Head of caudate nucleus (tissue), 42 donors: ENCODE measurements at regions not wholly inside any gene's neighbourhood (a gene's known extent, or its start where the extent isn't known, plus 50 kb on each side); places are given as distances from the start of the nearest gene placed in this dataset.

Source experiments
- DNase-seq, 42 donors: peaks; one replicate each; pipeline versions ENCODE4 v3.0.0 to v3.0.0-alpha.2; 2020 to 2021; ENCODE audit warnings: mixed read lengths in 7 of 42
- intact Hi-C: fragments of 100-400 bp; cut with DNase I; formaldehyde crosslinking; loops from one replicate; pipeline ENCODE4 v1.15.0; 2022

GRCh38 chr4:178296669-178297068, 854.4 kb upstream of the AGA start:
- intact Hi-C loops, result no loop called here
- DNase-seq, result no peak

GRCh38 chr4:178306565-178306964, 864.3 kb upstream of the AGA start:
- peak in 5 of 42 donors; percentile 3 to 38 (median 5) for DNase-seq
- intact Hi-C loops, result no loop called here

GRCh38 chr4:178309890-178310289, 867.7 kb upstream of the AGA start:
- intact Hi-C loops, result no loop called here

DNA sequence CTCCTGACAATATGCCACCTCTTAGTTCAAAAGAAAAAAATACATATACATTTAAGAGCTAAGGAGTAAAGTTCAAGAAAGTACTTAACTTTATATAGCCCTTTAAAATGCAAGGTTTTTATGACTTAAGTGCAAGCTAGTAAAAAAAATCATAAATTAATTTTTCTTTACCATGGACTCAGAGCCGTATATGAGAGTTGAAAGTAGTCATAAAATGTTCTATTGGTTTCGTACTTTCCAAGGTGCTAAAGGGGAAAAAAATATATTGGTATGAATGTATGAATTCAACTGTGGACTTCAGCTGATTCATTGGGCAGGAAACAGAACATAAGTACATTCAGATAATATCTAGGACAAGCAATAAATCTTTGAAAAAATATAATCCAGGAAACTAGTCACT, 869.8 kb upstream of the AGA start:
- intact Hi-C loops, result no loop called here
- no peak for DNase-seq

More at GRCh38 chr4:178309890-178310289, 867.7 kb upstream of the AGA start:
- DNase-seq, result no peak

DNA sequence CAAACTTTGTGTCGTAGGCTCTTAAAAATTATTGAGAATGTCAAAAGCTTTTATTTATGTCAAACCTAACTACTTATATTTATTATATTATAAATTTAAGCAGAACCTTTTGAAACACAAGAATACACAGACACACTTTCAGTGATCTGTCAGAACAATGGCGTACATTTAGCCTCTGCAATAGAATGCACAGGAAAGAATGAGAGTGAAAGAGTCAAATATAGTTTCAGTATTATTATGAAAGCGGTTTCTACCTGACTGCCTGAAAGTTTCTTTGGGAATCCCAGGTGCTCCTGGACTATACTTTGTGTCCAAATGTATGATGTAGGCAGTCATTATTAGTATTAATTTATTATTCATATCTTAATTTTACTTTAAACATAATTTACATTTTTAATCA, 872.0 kb upstream of the AGA start:
- intact Hi-C loops, result no loop called here
- no peak for DNase-seq

DNA sequence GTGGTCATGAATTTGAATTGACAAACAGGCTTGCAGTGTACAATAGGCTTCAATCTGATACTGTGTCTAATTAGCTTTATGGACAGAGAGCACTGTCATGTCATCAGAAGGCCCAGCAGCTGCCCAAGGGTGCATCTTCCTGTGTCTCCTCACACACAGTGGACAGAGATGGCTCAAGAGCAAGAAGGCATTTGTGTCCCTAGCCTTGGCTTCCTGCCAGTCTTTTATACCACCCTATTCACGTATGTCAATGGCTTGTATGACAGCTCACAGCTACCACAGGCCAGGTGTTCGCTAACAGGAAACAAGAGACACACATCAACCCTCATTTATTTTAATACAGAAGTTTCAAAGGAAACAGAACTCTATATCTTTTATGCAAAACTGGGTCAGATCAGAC, 874.0 kb upstream of the AGA start:
- intact Hi-C loops, result no loop called here
- DNase-seq, result peak in 2 of 42 donors; percentile 10 to 16

DNA sequence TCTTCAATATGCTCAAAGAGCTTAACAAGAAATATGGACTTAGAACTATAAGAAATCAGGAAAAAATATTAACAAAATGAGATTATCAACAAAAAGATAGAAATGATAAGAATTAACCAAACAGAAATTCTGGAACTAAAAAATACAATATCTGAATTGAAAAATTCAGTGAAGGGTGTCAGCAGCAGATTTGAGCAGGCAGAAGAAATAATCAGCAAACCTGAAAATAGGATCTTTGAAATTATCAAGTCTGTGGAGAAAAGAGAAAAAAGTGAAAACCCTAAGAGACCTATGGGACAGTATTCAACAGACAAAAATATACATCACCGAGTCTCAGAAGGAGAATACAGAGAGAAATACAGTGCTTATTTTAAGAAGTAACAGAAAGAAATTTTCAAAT, 877.8 kb upstream of the AGA start:
- intact Hi-C loops, result no loop called here
- no peak for DNase-seq

DNA sequence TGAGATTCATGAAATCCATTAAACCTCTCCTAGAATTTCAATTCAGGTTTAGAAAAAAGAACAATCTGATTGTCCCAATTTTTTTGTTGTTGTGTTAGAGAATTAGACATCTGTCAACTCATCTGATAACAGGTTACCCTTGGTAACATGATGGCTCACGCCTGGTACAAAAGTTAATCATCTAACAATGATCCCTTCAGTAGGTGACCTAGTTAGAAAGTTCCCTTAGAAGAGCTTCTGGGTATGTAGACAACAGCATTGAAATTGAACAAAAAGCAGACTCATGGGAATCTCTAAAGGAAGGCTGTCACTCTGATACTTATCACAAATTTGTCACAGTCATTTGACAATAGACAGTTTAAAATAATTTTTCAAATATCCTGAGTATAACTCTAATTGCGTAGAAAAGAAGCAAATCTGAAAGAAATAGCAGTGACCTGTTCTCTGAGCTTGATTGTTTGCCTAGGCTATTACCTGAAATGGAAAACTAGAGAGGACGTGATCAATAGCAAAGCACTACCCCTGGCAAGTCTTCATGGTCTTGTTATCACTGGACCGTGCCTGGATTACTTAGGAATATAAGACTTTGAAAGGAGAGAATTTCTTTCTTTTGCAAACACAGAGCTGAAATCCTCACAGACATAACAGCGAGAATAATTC, 880.4 kb upstream of the AGA start:
- intact Hi-C loops, result no loop called here
- no peak for DNase-seq

GRCh38 chr4:178329226-178329872, 887.1 kb upstream of the AGA start:
- intact Hi-C loops, result no loop called here
- DNase-seq, result no peak

DNA sequence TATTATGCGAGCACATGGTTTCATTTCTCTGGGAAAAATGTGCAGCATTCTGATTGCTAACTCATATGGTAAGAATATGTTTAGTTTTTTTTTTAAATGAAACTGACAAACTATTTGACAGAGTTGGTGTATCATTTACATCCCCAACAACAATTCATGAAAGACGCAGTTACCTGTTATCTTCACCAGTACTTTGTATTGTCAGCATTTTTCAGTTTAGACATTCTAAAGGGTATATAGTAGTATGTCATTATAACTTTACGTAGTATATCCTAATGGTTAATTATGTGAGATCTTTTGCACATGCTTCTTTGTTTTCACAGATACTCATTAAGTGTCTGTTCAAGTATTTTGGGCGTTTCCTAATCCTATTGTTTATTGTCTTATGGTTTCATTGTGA, 891.1 kb upstream of the AGA start:
- intact Hi-C loops, result no loop called here
- DNase-seq, result no peak

DNA sequence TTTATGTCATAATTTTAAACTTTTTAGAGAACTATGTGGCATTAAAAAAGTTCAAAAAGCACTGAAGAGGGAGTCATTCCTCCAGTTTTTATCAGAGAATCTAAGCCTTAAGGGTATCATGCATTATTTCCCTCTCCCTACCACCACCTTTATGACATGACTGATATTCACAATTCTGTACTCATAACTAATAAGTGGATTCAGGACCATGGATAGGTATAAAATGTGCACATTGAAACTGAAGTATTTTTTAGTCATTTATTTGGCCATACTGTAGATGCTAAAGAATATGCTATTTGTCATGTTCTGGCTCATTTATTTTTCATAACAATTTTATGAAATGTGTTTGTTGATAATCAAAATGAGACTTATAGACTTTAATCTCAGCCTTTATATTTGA, 897.5 kb upstream of the AGA start:
- intact Hi-C loops, result no loop called here
- DNase-seq, result no peak

DNA sequence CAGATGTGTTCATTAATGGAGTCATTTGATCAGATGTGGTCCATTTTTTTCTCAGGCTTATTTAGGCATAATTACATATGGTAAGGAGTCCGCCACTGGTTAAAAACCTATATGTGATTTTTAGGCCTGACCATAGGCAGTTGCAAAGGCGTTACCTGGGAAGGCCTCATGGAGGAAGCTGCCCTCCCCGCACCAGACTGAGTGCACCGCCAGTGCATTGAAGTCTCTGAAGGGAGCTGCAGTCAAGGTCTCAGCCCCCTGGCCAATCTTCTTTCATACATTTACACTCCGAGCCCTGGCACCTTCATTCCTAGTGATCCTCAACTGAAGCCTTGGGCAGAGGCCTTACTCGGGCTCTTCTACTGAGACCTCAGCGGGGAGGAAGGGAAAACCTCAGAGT, 898.2 kb upstream of the AGA start:
- intact Hi-C loops, result no loop called here
- DNase-seq, result no peak

DNA sequence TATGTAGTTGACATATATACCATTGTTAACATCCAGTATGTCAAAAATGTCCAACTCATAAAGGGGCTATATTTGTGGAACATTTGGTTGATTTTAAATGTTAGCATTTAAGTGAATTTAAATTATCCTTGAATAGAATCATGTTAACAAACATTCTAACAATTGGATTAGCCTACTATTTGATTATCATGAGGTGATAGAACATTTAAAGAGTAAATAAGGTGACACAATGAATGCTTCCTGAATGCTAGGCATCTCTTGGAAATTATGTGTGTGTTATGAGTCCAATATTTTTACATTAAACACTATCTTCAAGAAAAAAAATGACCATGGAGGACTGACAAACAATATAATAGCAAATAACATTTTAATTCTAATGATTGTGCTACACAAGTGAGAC, 901.9 kb upstream of the AGA start:
- DNase-seq, result no peak
- intact Hi-C loops, result no loop called here

DNA sequence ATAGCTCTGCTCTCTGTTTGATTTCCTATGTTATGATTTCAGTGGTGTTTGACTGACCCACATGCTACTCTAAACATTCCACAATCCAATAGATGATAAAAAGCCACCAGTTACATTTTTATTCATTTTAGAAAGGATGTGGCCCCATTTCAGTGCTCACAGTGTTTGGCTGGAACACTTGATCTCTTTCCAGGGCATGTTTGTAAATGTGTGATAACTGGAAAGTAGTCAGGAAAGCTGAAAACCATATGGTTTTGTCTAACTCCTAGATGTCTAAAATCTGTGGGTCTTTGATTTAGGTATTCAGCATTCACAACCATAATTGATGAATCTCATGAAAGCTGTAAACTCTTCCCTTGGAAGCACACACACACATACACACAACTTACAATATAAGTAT, 904.9 kb upstream of the AGA start:
- DNase-seq, result no peak
- intact Hi-C loops, result no loop called here

GRCh38 chr4:178349601-178350000, 907.4 kb upstream of the AGA start:
- intact Hi-C loops, result no loop called here

DNA sequence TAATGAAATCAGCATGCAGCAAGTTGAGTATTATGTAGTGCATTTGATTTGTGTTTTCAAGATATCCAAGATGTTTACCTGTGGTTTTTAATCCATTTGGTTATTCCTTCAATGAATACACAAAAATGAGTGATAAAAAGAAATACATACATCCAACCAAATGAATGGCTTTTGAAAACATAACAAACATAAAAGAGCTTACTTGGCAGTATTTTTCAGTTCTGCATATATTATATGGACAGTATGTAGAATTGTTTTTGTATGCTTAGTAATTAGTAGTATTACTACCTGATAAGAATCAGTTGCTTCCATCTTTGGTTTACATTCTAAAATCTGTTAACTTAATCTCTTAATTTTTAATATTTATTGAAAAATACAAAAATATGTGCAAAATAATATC, 908.9 kb upstream of the AGA start:
- DNase-seq, result no peak

More at GRCh38 chr4:178349601-178350000, 907.4 kb upstream of the AGA start:
- no peak for DNase-seq

GRCh38 chr4:178356725-178357124, 914.5 kb upstream of the AGA start:
- no peak for DNase-seq

More for the DNA sequence above, 908.9 kb upstream of the AGA start:
- intact Hi-C loops, result no loop called here

DNA sequence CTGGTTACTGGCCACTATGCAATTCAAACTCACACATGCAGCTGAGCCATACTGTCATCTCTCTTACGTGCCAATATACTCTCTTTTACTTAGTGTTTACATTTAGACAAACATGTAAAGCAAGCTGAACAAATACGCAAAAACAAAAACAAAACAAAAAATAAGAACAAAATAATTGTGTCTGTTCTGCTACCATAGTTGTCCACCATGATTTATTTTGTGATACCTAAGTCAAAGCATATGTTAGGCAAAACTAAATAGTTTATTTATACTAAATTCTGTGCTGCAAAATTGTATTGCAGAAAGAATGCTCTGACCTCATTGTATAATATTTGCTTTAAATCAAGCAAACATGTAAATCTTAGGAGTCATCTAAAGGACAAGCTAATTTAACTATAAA, 943.2 kb upstream of the AGA start:
- DNase-seq, result no peak
- intact Hi-C loops, result no loop called here

More at GRCh38 chr4:178356725-178357124, 914.5 kb upstream of the AGA start:
- intact Hi-C loops, result no loop called here

DNA sequence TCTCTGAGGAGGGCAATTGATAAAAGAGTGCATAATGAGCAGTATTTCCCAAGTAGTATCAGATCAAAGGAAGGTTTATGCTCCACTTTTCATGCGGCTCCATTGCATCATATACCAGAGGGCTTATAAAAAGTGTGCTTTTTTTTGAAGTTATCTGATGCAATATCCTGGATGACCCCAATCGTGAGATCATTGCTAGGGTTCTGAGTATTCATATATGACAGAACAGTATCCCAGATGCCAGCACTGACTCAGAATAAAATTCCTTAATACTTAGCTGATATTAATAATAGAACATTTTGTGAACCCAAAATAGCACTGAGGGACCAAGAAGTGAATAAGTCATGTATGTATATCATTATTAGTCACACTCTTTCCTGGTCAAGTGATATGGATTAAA, 945.5 kb upstream of the AGA start:
- intact Hi-C loops, result no loop called here
- DNase-seq, result no peak

DNA sequence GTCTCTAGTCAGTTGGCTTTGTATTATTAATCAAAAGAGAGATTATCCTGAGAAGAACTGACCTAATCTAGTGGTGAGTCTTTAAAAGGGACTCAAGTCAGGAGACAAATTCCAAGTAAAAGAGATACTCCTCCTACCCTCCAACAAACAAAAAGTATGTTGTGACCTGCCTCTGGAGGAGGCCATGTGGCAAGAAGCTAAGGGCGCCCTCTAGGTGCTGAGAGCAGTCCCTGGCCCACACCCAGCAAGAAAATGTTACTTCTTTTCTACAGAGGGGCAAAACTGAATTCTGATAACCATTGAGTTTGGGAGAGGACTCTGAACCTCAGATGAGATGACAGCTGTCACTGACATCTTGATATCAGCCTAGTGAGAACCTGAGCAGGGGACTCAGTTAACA, 953.6 kb upstream of the AGA start:
- intact Hi-C loops, result no loop called here
- no peak for DNase-seq

DNA sequence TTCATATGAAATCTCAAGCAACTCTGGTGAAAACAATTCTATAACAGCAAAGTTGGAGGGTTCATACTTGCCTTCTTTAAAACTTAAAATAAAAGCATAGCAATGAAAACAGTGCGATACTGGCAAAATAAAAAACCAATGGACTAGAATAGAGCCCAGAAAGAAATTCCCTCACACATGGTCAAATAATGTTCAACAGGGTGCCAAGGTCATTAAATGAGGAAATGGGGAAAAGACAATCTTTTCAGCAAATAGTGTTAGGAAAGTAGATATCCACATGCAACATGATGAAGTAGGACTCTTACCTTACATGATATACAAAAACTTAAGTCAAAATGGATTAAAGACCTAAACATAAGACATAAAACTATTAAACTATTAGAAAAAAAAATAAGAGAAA, 970.2 kb upstream of the AGA start:
- intact Hi-C loops, result no loop called here
- no peak for DNase-seq
